ENCODE measurements at regions not wholly inside any gene's neighbourhood (a gene's known extent, or its start where the extent isn't known, plus 50 kb on each side); places are given as distances from the start of the nearest gene placed in this dataset.

GRCh38 chr6:9435281-9435680 lies 979.6 kb downstream of the TFAP2A start:
- DNase-seq = no peak

GRCh38 chr6:9431945-9432344 lies 982.9 kb downstream of the TFAP2A start:
- DNase-seq = no peak

- DNase-seq = no peak
These were observed 986.3 kb downstream of the TFAP2A start for GRCh38 chr6:9428421-9429172.

GRCh38 chr6:9422138-9422537 lies 986.8 kb upstream of the SLC35B3 start:
- DNase-seq = no peak

- no peak for DNase-seq
These were observed 985.1 kb upstream of the SLC35B3 start for GRCh38 chr6:9420316-9421015.

GRCh38 chr6:9417400-9417799 lies 982.1 kb upstream of the SLC35B3 start:
- DNase-seq = no peak

GRCh38 chr6:9412951-9413559 lies 977.7 kb upstream of the SLC35B3 start:
- no peak for DNase-seq

- DNase-seq = no peak
These were observed 973.8 kb upstream of the SLC35B3 start for GRCh38 chr6:9409126-9409525.

GRCh38 chr6:9408402-9409117 lies 973.2 kb upstream of the SLC35B3 start:
- no peak for DNase-seq

GRCh38 chr6:9405825-9406224 lies 970.5 kb upstream of the SLC35B3 start:
- no peak for DNase-seq

- DNase-seq = no peak
These were observed 970.0 kb upstream of the SLC35B3 start for GRCh38 chr6:9405369-9405768.

GRCh38 chr6:9404351-9405146 lies 969.2 kb upstream of the SLC35B3 start:
- no peak for DNase-seq

GRCh38 chr6:9403736-9404135 lies 968.4 kb upstream of the SLC35B3 start:
- DNase-seq = no peak

GRCh38 chr6:9401960-9402359 lies 966.6 kb upstream of the SLC35B3 start:
- no peak for DNase-seq

GRCh38 chr6:9399916-9400315 lies 964.6 kb upstream of the SLC35B3 start:
- DNase-seq = no peak

- no peak for DNase-seq
These were observed 963.5 kb upstream of the SLC35B3 start for GRCh38 chr6:9398767-9399373.

GRCh38 chr6:9398071-9398766 lies 962.9 kb upstream of the SLC35B3 start:
- no peak for DNase-seq

- no peak for DNase-seq
These were observed 953.3 kb upstream of the SLC35B3 start for GRCh38 chr6:9388596-9388995.

- DNase-seq = no peak
These were observed 945.2 kb upstream of the SLC35B3 start for GRCh38 chr6:9380568-9380967.

GRCh38 chr6:9373308-9373707 lies 938.0 kb upstream of the SLC35B3 start:
- DNase-seq = no peak

GRCh38 chr6:9370480-9370879 lies 935.1 kb upstream of the SLC35B3 start:
- DNase-seq = no peak

- no peak for DNase-seq
These were observed 930.0 kb upstream of the SLC35B3 start for GRCh38 chr6:9365378-9365777.

All from activated CD8-positive, alpha-beta memory T cell treated with anti-CD3 and anti-CD28 coated beads, Interleukin-2, amount 50 U/mL, for 4 hours (primary cell).